CD14-positive monocyte (primary cell): ENCODE measurements at regions not wholly inside any gene's neighbourhood (a gene's known extent, or its start where the extent isn't known, plus 50 kb on each side); places are given as distances from the start of the nearest gene placed in this dataset.

Source experiments
- DNase-seq, 3 donors: peaks; one replicate each; pipeline ENCODE4 v3.0.0-alpha.2; 2011 to 2022
- H2AFZ ChIP-seq: 2 replicates; pipeline ENCODE4 v1.6.0; 2012; ENCODE audit warnings: mild to moderate bottlenecking, low read depth, low read length, inconsistent platforms; ENCODE audit not compliant: insufficient read depth, poor library complexity, severe bottlenecking
- H3K27ac ChIP-seq, 2 donors: 1 replicate in 1 of 2; 2 replicates in 1 of 2; pipeline ENCODE4 v1.5.1; 2012 to 2013; ENCODE audit warnings: low read length in 2 of 2, control low read depth in 1 of 2, inconsistent platforms in 1 of 2, low read depth in 1 of 2, mild to moderate bottlenecking in 1 of 2
- H3K27me3 ChIP-seq, 2 donors: one replicate each; pipeline versions ENCODE4 v1.6.0 to v1.6.1; 2011 to 2013; ENCODE audit warnings: low read length in 2 of 2; ENCODE audit not compliant: control insufficient read depth in 2 of 2, insufficient read depth in 2 of 2
- H3K36me3 ChIP-seq, 2 donors: replicated peaks in 1 of 2; 1 replicate in 1 of 2; 2 replicates in 1 of 2; pipeline versions ENCODE4 v1.5.1 to v1.6.1; 2012 to 2013; ENCODE audit warnings: low read length in 2 of 2, control low read depth in 1 of 2, inconsistent platforms in 1 of 2, mild to moderate bottlenecking in 1 of 2; ENCODE audit not compliant: insufficient read depth in 2 of 2, control insufficient read depth in 1 of 2
- H3K4me1 ChIP-seq, 2 donors: 1 replicate in 1 of 2; 2 replicates in 1 of 2; pipeline versions ENCODE4 v1.5.1 to v1.6.1; 2012 to 2013; ENCODE audit warnings: low read length in 2 of 2, control low read depth in 1 of 2, inconsistent platforms in 1 of 2, mild to moderate bottlenecking in 1 of 2, moderate library complexity in 1 of 2; ENCODE audit not compliant: insufficient read depth in 2 of 2, control insufficient read depth in 1 of 2
- H3K4me2 ChIP-seq: replicated peaks from 2 replicates; pipeline ENCODE3; 2012; ENCODE audit warnings: low read length, moderate library complexity, mild to moderate bottlenecking; ENCODE audit not compliant: poor library complexity, severe bottlenecking; ENCODE audit errors: extremely low read depth
- H3K4me3 ChIP-seq, 3 experiments: fragments of 200-600 bp in 1 of 3; sonication (generic) in 1 of 3; replicated peaks in 1 of 3; 1 replicate in 2 of 3; 2 replicates in 1 of 3; pipeline ENCODE4 v1.5.1; 2011 to 2013; ENCODE audit warnings: low read length in 3 of 3, mild to moderate bottlenecking in 3 of 3, control low read depth in 2 of 3, low read depth in 2 of 3, inconsistent platforms in 1 of 3, moderate library complexity in 1 of 3
- H3K79me2 ChIP-seq: 2 replicates; pipeline ENCODE4 v1.6.0; 2012; ENCODE audit warnings: mild to moderate bottlenecking, control low read depth, inconsistent platforms, low read length, moderate library complexity; ENCODE audit not compliant: insufficient read depth
- H3K9ac ChIP-seq: 2 replicates; pipeline ENCODE4 v1.6.0; 2017; ENCODE audit warnings: low read length, mild to moderate bottlenecking; ENCODE audit not compliant: insufficient read depth, poor library complexity, severe bottlenecking
- H3K9me3 ChIP-seq, 2 donors: replicated peaks in 1 of 2; 1 replicate in 1 of 2; 2 replicates in 1 of 2; pipeline versions ENCODE4 v1.5.1 to v1.6.1; 2012 to 2013; ENCODE audit warnings: low read length in 2 of 2, control low read depth in 1 of 2; ENCODE audit not compliant: control insufficient read depth in 1 of 2, insufficient read depth in 1 of 2
- H4K20me1 ChIP-seq: 2 replicates; pipeline ENCODE4 v1.6.0; 2012; ENCODE audit warnings: mild to moderate bottlenecking, low read length, control low read depth, moderate library complexity; ENCODE audit not compliant: insufficient read depth
- H3K27ac Mint-ChIP-seq, 7 donors: one replicate each; pipeline ENCODE4 v1.8.0; 2020; ENCODE audit warnings: mild to moderate bottlenecking in 7 of 7, mixed read lengths in 7 of 7, moderate library complexity in 6 of 7, inconsistent platforms in 2 of 7
- H3K27me3 Mint-ChIP-seq, 3 donors: one replicate each; pipeline ENCODE4 v1.8.0; 2021 to 2022; ENCODE audit warnings: low read depth in 3 of 3, mild to moderate bottlenecking in 3 of 3, mixed read lengths in 3 of 3, moderate library complexity in 3 of 3, inconsistent platforms in 1 of 3
- H3K36me3 Mint-ChIP-seq, 2 donors: one replicate each; pipeline ENCODE4 v1.8.0; 2020; ENCODE audit warnings: mixed read lengths in 2 of 2, inconsistent platforms in 1 of 2, mild to moderate bottlenecking in 1 of 2
- H3K4me1 Mint-ChIP-seq: one replicate; pipeline ENCODE4 v1.8.0; 2020; ENCODE audit warnings: mild to moderate bottlenecking, mixed read lengths
- H3K4me3 Mint-ChIP-seq, 2 donors: one replicate each; pipeline ENCODE4 v1.8.0; 2020; ENCODE audit warnings: mild to moderate bottlenecking in 2 of 2, mixed read lengths in 2 of 2, moderate library complexity in 1 of 2
- H3K9me3 Mint-ChIP-seq, 7 donors: one replicate each; pipeline ENCODE4 v1.8.0; 2020 to 2022; ENCODE audit warnings: mixed read lengths in 7 of 7, mild to moderate bottlenecking in 6 of 7, moderate library complexity in 6 of 7, inconsistent platforms in 2 of 7
- CTCF ChIP-seq: fragments of 200-600 bp; IDR thresholded peaks from one replicate; pipeline ENCODE4 v1.8.0; 2022; ENCODE audit warnings: antibody characterized with exemption, mild to moderate bottlenecking
- WGBS: methylation state at CpG from one replicate; pipeline ENCODE4 v1.1.5; 2013; ENCODE audit warnings: missing lambda C conversion rate; ENCODE audit not compliant: insufficient coverage; 5-methylcytosine and 5-hydroxymethylcytosine counted together
- intact Hi-C, 2 donors: fragments of 100-400 bp; cut with micrococcal nuclease; formaldehyde crosslinking; loops; one replicate each; pipeline versions ENCODE4 v1.15.0 to v1.15.1; 2023

DNA sequence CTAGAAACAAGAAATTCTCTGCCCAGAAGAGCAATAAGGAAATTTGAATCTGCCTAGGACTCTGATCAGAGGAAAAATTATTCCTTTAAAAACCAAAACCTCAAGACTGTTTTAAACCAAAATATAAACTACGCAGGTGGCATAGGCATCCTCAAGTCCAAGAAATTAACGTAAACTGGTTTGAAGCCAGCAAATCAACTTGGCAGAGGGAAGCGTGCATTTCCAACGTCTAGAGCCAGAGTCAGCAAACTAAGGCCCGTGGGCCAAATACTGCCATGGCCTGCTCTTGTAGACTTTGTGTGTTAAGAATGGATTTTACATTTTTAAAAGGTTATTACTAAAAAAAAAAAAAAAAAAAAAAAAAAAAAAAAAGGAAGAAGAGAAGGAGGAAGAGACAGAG, 67.8 kb upstream of the VTCN1 start:
- Histone ChIP-seq H3K36me3 (no peaks in the 10 kb centered on the region), H3K27me3 (no peaks in the 10 kb centered on the region), H3K9ac (no peak overlapping the region), H4K20me1 (no peaks in the 10 kb centered on the region), H3K79me2 (no peaks in the 10 kb centered on the region), H3K4me1 (no peaks in the 10 kb centered on the region), H3K4me3 (no peak overlapping the region), H3K4me2 (no peak overlapping the region), H2AFZ (no peak overlapping the region), H3K9me3 (no peaks in the 10 kb centered on the region), H3K27ac (no peak overlapping the region)
- Mint-ChIP-seq H3K36me3 (no peaks in the 10 kb centered on the region), H3K4me3 (no peak overlapping the region), H3K4me1 (no peaks in the 10 kb centered on the region), H3K27me3 (no peaks in the 10 kb centered on the region), H3K27ac (no peak overlapping the region), H3K9me3 (peaks cover 0 to 4% (median 2%) of the 10 kb centered on the region in 7 donors)
- intact Hi-C loops = no loop called here
- no CpG with 5 or more reads among the region's 5 CpGs for WGBS
- TF ChIP-seq CTCF = no peak
- DNase-seq = no peak

DNA sequence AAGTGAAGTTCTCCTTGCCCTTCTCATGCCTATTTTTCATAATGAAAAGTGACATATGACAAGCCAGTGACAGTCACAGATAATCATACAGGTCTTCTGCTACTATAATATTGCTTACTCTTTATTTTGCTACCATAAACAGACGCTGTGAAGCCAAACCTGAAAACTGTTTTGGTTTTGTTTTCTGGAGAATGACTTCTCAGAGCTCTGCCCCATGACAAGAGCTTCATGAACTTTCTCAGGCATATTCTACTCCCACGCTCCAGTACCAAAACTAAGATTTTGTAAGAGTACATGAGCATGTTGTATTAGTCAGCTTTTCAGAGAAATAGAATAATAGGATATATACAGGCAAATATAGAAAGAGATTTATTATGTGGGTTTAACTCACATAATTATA, 64.3 kb upstream of the VTCN1 start:
- no peaks in the 10 kb centered on the region for H3K79me2 ChIP-seq
- Mint-ChIP-seq H3K36me3 (no peaks in the 10 kb centered on the region), H3K4me1 (no peaks in the 10 kb centered on the region), H3K4me3 (no peak overlapping the region), H3K27me3 (no peaks in the 10 kb centered on the region), H3K27ac (no peak overlapping the region), H3K9me3 (peaks cover 0 to 4% (median 2%) of the 10 kb centered on the region in 7 donors)
- no peak overlapping the region for H3K4me3 ChIP-seq
- H3K27ac ChIP-seq = no peak overlapping the region
- no peak overlapping the region for H2AFZ ChIP-seq
- H3K4me2 ChIP-seq = no peak overlapping the region
- DNase-seq = no peak
- H3K27me3 ChIP-seq = no peaks in the 10 kb centered on the region
- intact Hi-C loops = no loop called here
- WGBS = no CpG with 5 or more reads among the region's 2 CpGs
- no peaks in the 10 kb centered on the region for H3K4me1 ChIP-seq
- H4K20me1 ChIP-seq = no peaks in the 10 kb centered on the region
- no peaks in the 10 kb centered on the region for H3K36me3 ChIP-seq
- TF ChIP-seq CTCF = no peak
- H3K9me3 ChIP-seq = no peaks in the 10 kb centered on the region
- no peak overlapping the region for H3K9ac ChIP-seq
